GM18519 (cell line): ENCODE measurements at regions not wholly inside any gene's neighbourhood (a gene's known extent, or its start where the extent isn't known, plus 50 kb on each side); places are given as distances from the start of the nearest gene placed in this dataset.

Experiments
- ATAC-seq: cut with Tn5 transposase; IDR thresholded peaks from one replicate; pipeline ENCODE4 v1.9.1; 2021; ENCODE audit warnings: mild to moderate bottlenecking, moderate library complexity; ENCODE audit not compliant: unreplicated experiment, low FRiP score

- no peak for ATAC-seq
These were observed 147.5 kb upstream of the PITX2 start for GRCh38 chr4:110770353-110770752.

GRCh38 chr4:110778521-110778920 is 155.6 kb upstream of the PITX2 start:
- no peak for ATAC-seq

GRCh38 chr4:110780538-110780937 is 157.7 kb upstream of the PITX2 start:
- ATAC-seq, result no peak

GRCh38 chr4:110781944-110782343 is 159.1 kb upstream of the PITX2 start:
- no peak for ATAC-seq

GRCh38 chr4:110787109-110787508 is 164.2 kb upstream of the PITX2 start:
- no peak for ATAC-seq

- ATAC-seq, result no peak
These were observed 164.8 kb upstream of the PITX2 start for GRCh38 chr4:110787707-110788106.

GRCh38 chr4:110788302-110788701 is 165.4 kb upstream of the PITX2 start:
- no peak for ATAC-seq

GRCh38 chr4:110792036-110792435 is 169.2 kb upstream of the PITX2 start:
- ATAC-seq, result no peak

GRCh38 chr4:110793381-110793801 is 170.5 kb upstream of the PITX2 start:
- no peak for ATAC-seq

GRCh38 chr4:110793890-110794554 is 171.1 kb upstream of the PITX2 start:
- no peak for ATAC-seq

GRCh38 chr4:110795971-110796370 is 173.1 kb upstream of the PITX2 start:
- ATAC-seq, result no peak

GRCh38 chr4:110797486-110797885 is 174.6 kb upstream of the PITX2 start:
- ATAC-seq, result no peak

- ATAC-seq, result no peak
These were observed 175.8 kb upstream of the PITX2 start for GRCh38 chr4:110798687-110799086.

- no peak for ATAC-seq
These were observed 176.3 kb upstream of the PITX2 start for GRCh38 chr4:110799211-110799610.

- ATAC-seq, result no peak
These were observed 178.7 kb upstream of the PITX2 start for GRCh38 chr4:110801591-110801990.

- ATAC-seq, result no peak
These were observed 185.5 kb upstream of the PITX2 start for GRCh38 chr4:110808351-110808878.

- no peak for ATAC-seq
These were observed 193.1 kb upstream of the PITX2 start for GRCh38 chr4:110815950-110816349.

GRCh38 chr4:110816367-110816766 is 193.5 kb upstream of the PITX2 start:
- ATAC-seq, result no peak

- ATAC-seq, result no peak
These were observed 198.3 kb upstream of the PITX2 start for GRCh38 chr4:110821186-110821585.

- no peak for ATAC-seq
These were observed 200.4 kb upstream of the PITX2 start for GRCh38 chr4:110823251-110823650.

- ATAC-seq, result no peak
These were observed 201.5 kb upstream of the PITX2 start for GRCh38 chr4:110824344-110824743.

- ATAC-seq, result no peak
These were observed 203.8 kb upstream of the PITX2 start for GRCh38 chr4:110826656-110827055.

GRCh38 chr4:110830461-110830860 is 207.6 kb upstream of the PITX2 start:
- ATAC-seq, result no peak
